Activated naive CD8-positive, alpha-beta T cell (primary cell): ENCODE measurements at regions not wholly inside any gene's neighbourhood (a gene's known extent, or its start where the extent isn't known, plus 50 kb on each side); places are given as distances from the start of the nearest gene placed in this dataset.
"Not testable (repeated sequence)": the region's sequence is repeated elsewhere in the genome, so short reads cannot be mapped to it uniquely, and the experiment has no call there.

Source experiments
- H3K27ac Mint-ChIP-seq: one replicate; pipeline ENCODE4 v1.8.0; 2021; ENCODE audit warnings: mixed read lengths
- H3K27me3 Mint-ChIP-seq: one replicate; pipeline ENCODE4 v1.8.0; 2021; ENCODE audit warnings: mixed read lengths
- H3K36me3 Mint-ChIP-seq: one replicate; pipeline ENCODE4 v1.8.0; 2021; ENCODE audit warnings: mixed read lengths
- H3K4me1 Mint-ChIP-seq: one replicate; pipeline ENCODE4 v1.8.0; 2021; ENCODE audit warnings: low read depth, mixed read lengths
- H3K4me3 Mint-ChIP-seq: one replicate; pipeline ENCODE4 v1.8.0; 2021; ENCODE audit warnings: mild to moderate bottlenecking, mixed read lengths
- H3K9me3 Mint-ChIP-seq: one replicate; pipeline ENCODE4 v1.8.0; 2021; ENCODE audit warnings: low read depth, mixed read lengths

DNA sequence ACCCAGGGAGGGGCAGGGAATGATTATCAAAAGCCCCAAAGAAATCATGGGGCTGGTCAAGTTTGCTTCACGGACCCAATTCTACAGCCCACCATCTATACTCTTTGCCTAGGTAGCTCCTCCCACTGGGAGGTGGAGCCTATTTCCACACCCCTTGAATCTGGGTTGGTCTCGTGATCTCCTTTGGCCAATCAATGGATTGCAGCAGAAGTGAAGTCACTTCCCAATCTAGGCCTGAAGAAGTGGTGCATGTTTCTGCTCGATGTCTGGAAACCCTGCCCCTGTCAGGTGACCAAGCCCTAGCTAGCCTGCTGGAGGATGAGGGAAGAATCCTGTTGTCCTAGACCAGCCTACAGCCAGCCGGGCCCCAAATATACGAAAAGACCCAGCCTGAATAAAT lies 86.3 kb upstream of the ADGRE5 start:
- H3K9me3 Mint-ChIP-seq, H3K27me3 Mint-ChIP-seq, H3K4me1 Mint-ChIP-seq, H3K27ac Mint-ChIP-seq, H3K36me3 Mint-ChIP-seq, H3K4me3 Mint-ChIP-seq: not testable (repeated sequence)

DNA sequence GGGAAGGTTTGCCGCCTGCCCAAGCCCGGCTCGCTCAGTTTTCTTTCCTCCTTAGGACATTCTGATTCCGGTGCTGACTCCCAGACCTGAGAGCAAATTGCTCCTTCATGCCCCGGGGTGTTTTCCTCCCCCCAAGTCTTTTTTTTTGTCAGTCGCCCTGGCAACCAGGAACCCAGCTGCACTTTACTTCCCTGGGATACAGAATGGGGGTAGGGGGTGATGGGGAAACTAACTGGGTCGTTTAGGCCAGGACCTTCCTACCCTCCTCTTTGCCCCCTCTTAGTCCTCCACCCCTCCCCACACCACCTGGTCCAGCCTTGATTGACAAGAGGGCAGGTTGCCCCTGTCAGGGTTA lies 87.5 kb upstream of the ADGRE5 start:
- not testable (repeated sequence) for H3K27ac Mint-ChIP-seq, H3K36me3 Mint-ChIP-seq, H3K4me1 Mint-ChIP-seq, H3K27me3 Mint-ChIP-seq, H3K9me3 Mint-ChIP-seq
- H3K4me3 Mint-ChIP-seq, result peak overlapping the region; percentile 62

DNA sequence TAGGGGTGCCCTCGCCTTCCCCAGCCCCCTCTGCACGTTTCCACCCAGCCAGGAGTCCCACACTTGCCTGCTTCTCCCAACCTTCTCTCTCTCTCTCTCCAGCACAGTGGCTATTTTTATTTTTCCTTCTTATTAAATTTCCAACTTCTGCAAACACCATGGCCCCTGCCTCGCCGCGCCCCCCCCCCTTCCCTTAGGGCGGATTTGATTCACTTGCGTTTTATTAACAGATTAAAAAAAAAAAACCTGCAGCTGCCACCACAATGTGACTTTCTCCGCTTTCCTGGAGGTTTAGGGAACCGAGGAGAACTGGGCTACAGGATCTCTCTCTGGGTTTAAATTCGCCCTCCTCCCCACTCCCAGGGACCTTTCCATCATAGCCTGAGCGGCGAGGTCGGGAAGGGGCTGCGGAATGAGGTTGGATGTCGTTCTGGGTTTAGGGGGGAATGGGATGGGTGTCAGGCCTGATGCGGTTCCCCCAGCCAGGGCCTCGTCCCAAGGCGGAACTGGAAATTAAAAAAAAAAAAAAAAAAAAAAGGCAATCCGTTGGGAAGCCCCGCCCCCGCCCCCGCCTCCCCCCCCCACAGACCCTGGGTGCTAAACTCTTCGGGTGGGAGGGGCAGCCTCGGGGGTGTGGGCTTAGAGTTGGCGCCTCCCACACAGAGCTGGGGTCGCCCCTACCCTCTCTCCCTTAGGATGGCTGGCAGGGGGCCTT lies 87.3 kb upstream of the ADGRL1 start:
- not testable (repeated sequence) for H3K9me3 Mint-ChIP-seq, H3K27me3 Mint-ChIP-seq, H3K4me1 Mint-ChIP-seq, H3K36me3 Mint-ChIP-seq, H3K27ac Mint-ChIP-seq
- peak overlapping the region; percentile 62 for H3K4me3 Mint-ChIP-seq

DNA sequence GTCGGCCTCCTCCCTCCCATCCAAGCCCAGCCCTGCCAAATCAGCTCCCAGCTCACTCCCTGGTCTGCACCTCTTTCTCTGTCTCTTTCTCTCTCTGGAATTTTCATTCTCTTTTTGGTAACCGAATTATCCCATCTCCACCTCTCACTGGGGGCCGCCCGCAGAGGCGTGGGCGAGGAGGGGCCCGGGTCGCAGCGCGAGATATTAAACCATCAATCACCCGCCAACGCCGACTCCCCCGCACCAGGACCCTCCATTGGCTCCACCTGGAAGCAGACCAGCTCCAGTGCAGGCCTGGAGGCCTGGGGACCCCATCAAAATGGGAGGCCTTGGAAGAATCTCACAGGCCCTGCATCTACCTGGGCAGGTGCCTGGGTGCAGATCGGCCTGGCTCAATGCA lies 83.8 kb upstream of the ADGRL1 start:
- not testable (repeated sequence) for H3K36me3 Mint-ChIP-seq, H3K27ac Mint-ChIP-seq, H3K9me3 Mint-ChIP-seq, H3K4me1 Mint-ChIP-seq, H3K4me3 Mint-ChIP-seq, H3K27me3 Mint-ChIP-seq

DNA sequence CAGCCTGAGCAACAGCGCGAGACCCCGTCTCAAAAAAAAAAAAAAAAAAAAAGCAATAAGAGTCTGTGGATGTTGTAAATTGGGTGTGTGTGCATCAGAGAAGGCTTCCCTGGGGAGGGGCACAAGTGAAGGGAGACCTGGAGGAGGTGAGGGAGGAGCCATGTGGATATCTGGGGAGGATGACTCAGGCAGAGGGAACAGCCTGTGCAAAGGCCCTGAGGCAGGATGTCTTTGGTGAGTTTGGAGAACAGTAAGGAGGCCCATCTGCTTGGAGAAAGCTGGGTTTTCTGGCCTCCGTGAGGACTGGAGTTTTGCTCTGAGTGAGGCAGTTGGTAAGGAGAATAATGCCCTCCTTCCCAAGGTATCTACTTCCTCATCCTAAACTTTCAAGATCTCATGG lies 81.9 kb upstream of the ADGRL1 start:
- not testable (repeated sequence) for H3K4me1 Mint-ChIP-seq, H3K27ac Mint-ChIP-seq, H3K9me3 Mint-ChIP-seq, H3K36me3 Mint-ChIP-seq, H3K4me3 Mint-ChIP-seq, H3K27me3 Mint-ChIP-seq

DNA sequence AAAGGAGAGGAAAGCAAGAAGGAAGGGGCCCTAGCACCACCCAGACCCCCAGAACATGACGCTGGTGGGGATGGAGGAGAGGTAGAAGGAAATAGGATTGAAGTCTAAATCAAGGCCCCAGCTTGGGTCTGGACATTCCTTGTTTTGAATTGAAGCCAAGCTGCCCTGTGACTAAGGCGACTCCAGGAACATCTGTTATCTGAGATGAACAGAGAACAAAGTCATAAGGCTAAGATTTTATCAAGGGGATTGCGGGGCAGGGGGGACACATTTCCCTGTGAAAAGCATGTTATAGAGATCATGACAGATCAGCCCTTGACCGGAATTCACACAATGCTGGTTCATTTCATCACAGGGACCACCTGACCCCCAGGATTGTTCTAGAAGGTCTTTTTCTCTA lies 80.6 kb upstream of the ADGRL1 start:
- H3K4me3 Mint-ChIP-seq, H3K4me1 Mint-ChIP-seq, H3K27me3 Mint-ChIP-seq, H3K9me3 Mint-ChIP-seq, H3K27ac Mint-ChIP-seq, H3K36me3 Mint-ChIP-seq: not testable (repeated sequence)

DNA sequence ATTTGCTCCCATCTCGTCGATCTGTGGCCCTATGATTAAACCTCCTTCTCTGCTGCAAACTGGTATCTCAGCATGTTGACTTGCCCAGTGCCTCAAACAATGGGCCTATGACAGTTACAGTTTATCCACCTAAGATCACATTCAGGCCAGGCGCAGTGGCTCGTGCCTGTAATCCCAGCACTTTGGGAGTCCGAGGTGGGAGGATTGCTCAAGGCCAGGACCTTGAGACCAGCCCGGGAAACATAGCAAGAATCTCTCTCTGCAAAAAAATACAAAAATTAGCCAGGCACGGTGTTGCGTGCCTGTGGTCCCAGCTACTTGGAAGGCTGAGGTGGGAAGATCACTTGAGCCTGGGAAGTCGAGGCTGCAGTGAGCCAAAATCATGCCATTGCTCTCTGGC lies 79.8 kb upstream of the ADGRL1 start:
- H3K27me3 Mint-ChIP-seq, H3K27ac Mint-ChIP-seq, H3K9me3 Mint-ChIP-seq, H3K4me1 Mint-ChIP-seq, H3K4me3 Mint-ChIP-seq, H3K36me3 Mint-ChIP-seq: not testable (repeated sequence)

DNA sequence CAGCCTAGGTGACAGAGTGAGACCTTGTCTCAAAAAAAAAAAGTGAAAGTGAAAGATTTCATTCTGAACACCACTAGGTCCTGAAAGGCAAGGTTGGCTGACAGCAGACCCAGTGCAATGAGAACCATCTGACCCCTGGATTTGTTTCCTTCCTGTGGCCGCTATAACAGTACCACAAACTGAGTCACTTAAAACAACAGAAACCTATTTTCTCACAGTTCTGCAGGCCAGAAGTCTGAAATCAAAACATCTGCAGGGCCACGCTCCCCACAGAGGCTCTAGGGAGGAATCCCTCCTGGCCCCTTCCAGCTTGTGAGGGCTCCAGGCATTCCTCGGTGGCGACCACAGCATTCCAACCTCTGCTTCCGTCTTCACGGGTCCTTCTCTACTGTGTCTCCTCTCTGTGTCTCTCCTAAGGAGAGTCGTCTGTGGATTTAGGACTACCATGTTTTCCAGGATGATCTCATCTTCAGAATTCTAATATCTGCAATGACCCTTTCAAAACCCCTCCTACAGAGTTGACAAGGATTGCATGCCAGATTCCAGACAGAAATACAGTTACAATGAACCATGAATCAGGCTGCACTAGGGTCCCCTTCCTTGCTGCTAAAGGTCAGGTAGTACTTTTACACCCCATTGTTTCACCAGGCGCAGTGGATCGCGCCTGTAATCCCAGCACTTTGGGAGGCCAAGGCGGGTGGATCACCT lies 78.0 kb upstream of the ADGRL1 start:
- not testable (repeated sequence) for H3K36me3 Mint-ChIP-seq, H3K9me3 Mint-ChIP-seq, H3K4me3 Mint-ChIP-seq, H3K27ac Mint-ChIP-seq, H3K27me3 Mint-ChIP-seq, H3K4me1 Mint-ChIP-seq

DNA sequence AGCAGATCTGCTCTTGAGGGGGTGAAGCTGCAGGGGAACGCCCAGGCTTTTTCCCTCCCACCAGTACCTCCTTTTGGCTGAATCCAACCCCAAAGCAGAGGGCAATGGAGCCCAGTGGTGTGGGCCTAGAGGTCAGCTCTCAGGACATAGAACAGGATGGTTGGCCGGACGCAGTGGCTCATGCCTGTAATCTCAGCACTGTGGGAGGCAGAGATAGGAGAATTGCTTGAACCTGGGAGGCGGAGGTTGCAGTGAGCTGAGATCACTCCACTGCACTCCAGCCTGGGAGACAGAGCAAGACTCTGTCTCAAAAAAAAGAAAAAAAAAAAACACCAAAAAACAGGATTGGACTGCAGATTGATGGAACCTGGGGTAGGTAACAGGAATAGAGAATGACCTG lies 73.3 kb upstream of the ADGRL1 start:
- H3K4me3 Mint-ChIP-seq, H3K36me3 Mint-ChIP-seq, H3K9me3 Mint-ChIP-seq, H3K27ac Mint-ChIP-seq, H3K27me3 Mint-ChIP-seq: not testable (repeated sequence)
- H3K4me1 Mint-ChIP-seq, result peaks cover 19% of the 10 kb centered on the region

DNA sequence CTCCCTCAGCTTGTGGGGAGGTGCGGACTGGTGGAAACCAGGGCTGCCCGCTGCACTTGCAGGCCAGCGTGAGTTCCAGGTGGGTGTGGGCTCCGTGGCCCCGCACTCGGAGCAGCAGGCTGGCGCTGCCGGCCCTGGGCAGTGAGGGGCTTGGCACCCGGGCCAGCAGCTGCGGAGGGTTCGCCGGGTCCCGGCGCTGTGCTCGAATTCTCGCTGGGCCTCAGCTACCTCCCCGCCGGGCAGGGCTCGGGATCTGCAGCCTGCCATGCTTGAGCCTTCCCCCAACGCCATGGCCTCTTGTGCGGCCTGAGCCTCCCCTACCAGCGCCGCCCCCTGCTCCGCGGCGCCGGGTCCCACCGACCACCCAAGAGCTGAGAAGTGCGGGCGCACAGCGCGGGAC lies 71.6 kb upstream of the ADGRL1 start:
- Mint-ChIP-seq H3K4me3 (no peak overlapping the region), H3K27me3 (peaks cover 2% of the 10 kb centered on the region), H3K36me3 (no peaks in the 10 kb centered on the region)

DNA sequence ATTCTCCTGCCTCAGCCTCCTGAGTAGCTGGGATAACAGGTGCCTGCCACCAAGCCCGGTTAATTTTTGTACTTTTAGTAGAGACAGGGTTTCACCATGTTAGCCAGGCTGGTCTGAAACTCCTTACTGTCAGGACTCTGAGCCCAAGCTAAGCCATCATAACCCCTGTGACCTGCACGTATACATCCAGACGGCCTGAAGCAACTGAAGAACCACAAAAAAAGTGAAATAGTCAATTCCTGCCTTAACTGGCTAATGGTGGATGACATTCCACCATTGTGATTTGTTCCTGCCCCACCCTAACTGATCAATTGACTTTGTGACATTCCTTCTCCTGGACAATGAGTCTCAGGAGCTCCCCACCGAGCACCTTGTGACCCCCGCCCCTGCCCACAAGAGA lies 69.9 kb upstream of the ADGRL1 start:
- Mint-ChIP-seq H3K4me1 (peaks cover 14% of the 10 kb centered on the region), H3K4me3 (peak overlapping the region; percentile 20)
- H3K36me3 Mint-ChIP-seq, H3K27me3 Mint-ChIP-seq, H3K27ac Mint-ChIP-seq, H3K9me3 Mint-ChIP-seq: not testable (repeated sequence)

More for the DNA sequence above, 71.6 kb upstream of the ADGRL1 start:
- Mint-ChIP-seq H3K4me1 (peaks cover 14% of the 10 kb centered on the region), H3K27ac (no peak overlapping the region), H3K9me3 (no peaks in the 10 kb centered on the region)

DNA sequence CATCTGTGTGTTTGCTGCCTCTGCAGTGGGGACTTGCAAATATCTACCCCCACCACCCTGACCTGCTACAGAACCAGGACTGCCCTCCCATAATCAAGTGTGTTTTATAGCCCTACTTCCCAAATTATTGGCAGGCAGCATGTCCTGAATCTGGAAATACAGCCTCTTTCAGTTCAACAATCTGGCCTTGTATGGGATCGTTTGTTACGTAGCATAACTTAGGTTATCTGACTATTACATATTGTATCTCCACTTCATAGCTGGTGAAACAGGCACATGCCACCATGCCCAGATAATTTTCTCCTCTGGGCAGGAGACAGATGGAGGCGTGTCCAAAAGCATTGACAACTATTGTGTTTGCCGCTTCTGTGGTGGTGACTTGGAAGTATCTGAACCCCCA lies 66.7 kb upstream of the ADGRL1 start:
- no peak overlapping the region for H3K4me3 Mint-ChIP-seq
- no peaks in the 10 kb centered on the region for H3K9me3 Mint-ChIP-seq
- peaks cover 14% of the 10 kb centered on the region for H3K4me1 Mint-ChIP-seq
- H3K27me3 Mint-ChIP-seq, result peaks cover 2% of the 10 kb centered on the region
- H3K36me3 Mint-ChIP-seq, result no peaks in the 10 kb centered on the region
- no peak overlapping the region for H3K27ac Mint-ChIP-seq

DNA sequence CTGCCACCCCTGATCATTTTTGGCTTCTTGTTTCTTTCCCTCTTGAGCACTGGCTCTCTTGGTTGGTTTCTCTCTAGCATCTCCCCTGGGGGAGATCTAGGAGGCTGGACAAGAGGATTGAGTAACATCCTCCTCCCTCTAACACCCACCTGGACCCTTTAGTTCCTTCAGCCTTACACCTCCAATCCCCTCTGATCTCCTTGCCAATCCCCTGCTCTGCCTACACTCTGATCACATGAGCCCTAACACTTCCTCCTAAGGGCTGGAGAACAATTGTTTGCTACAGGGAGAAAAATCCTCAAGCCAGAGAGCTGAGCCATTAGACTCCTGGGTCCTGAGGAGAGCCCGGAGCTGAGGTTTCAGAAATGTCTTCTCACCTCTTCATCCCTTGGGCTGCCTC lies 65.9 kb upstream of the ADGRL1 start:
- Mint-ChIP-seq H3K4me3 (no peak overlapping the region), H3K4me1 (peaks cover 14% of the 10 kb centered on the region), H3K27ac (no peak overlapping the region), H3K27me3 (peaks cover 2% of the 10 kb centered on the region), H3K36me3 (no peaks in the 10 kb centered on the region), H3K9me3 (no peaks in the 10 kb centered on the region)

DNA sequence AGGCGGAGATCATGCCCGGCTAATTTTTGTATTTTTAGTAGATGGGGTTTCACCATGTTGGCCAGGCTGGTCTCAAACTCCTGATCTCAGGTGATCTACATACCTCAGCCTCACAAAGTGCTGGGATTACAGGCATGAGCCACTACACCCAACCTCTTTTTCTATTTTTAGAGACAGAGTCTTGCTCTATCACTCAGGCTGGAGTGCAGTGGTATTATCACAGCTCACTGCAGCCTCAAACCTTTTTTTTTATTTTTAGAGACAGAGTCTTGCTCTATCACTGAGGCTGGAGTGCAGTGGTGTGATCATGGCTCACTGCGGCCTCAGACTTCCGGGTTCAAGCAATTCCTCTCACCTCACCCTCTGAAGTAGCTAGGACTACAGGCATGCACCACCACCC lies 64.6 kb upstream of the ADGRL1 start:
- H3K36me3 Mint-ChIP-seq, H3K9me3 Mint-ChIP-seq, H3K4me3 Mint-ChIP-seq, H3K4me1 Mint-ChIP-seq, H3K27ac Mint-ChIP-seq, H3K27me3 Mint-ChIP-seq: not testable (repeated sequence)

DNA sequence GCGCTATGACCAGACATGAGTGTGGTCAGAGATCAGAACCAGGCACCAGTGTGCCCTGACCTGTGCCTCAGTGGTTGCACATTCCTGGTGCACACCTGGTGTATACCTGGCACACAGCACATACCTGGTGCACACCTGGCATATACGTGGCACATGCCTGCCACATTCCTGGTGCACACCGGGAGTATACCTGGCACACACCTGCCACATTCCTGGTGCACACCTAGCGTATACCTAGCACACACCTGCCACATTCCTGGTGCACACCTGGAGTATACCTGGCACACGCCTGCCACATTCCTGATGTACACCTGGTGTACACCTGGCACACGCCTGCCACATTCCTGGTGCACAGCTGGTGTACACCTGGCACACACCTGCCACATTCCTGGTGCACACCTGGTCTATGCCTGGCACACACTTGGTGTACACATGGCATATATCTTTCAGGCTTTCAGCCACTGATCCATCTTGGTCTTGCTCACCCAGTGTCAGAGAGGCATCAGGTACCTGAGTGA lies 61.3 kb upstream of the ADGRL1 start:
- Mint-ChIP-seq H3K36me3 (no peaks in the 10 kb centered on the region), H3K4me1 (no peaks in the 10 kb centered on the region), H3K4me3 (no peak overlapping the region), H3K9me3 (no peaks in the 10 kb centered on the region), H3K27ac (no peak overlapping the region), H3K27me3 (no peaks in the 10 kb centered on the region)

DNA sequence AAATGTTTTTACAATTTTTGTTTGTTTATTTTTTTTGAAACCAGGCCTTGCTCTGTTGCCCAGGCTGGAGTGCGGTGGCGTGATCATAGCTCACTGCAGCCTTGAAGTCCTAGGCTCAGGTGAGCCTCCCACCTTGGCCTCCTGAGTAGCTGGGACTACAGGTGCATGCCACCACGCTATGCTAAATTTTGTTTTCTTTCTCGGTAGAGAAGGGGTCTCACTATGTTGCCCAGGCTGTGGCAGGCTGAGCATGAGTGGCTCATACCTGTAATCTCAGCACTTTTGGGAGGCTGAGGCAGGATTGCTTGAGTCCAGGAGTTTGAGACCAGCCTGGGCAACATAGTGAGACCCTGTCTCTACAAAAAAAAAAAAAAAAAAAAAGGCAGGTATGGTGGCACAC lies 60.2 kb upstream of the ADGRL1 start:
- not testable (repeated sequence) for H3K27ac Mint-ChIP-seq, H3K4me1 Mint-ChIP-seq, H3K36me3 Mint-ChIP-seq, H3K9me3 Mint-ChIP-seq, H3K4me3 Mint-ChIP-seq, H3K27me3 Mint-ChIP-seq
